ENCODE measurements at regions not wholly inside any gene's neighbourhood (a gene's known extent, or its start where the extent isn't known, plus 50 kb on each side); places are given as distances from the start of the nearest gene placed in this dataset.
"Not testable (repeated sequence)": the region's sequence is repeated elsewhere in the genome, so short reads cannot be mapped to it uniquely, and the experiment has no call there.

GRCh38 chr7:79709574-79710409 is 256.3 kb upstream of the MAGI2 start:
- DNase-seq, result no peak

- no peak for DNase-seq
Observed at GRCh38 chr7:79702116-79702515, 248.6 kb upstream of the MAGI2 start.

GRCh38 chr7:79692015-79692414 is 238.5 kb upstream of the MAGI2 start:
- no peak for DNase-seq

GRCh38 chr7:79691074-79691473 is 237.6 kb upstream of the MAGI2 start:
- no peak for DNase-seq

- no peak for DNase-seq
Observed at GRCh38 chr7:79684384-79684783, 230.9 kb upstream of the MAGI2 start.

- DNase-seq, result no peak
Observed at GRCh38 chr7:79683916-79684315, 230.4 kb upstream of the MAGI2 start.

- DNase-seq, result no peak
Observed at GRCh38 chr7:79683185-79683890, 229.9 kb upstream of the MAGI2 start.

- no peak for DNase-seq
Observed at GRCh38 chr7:79681454-79681853, 228.0 kb upstream of the MAGI2 start.

GRCh38 chr7:79673969-79674368 is 220.5 kb upstream of the MAGI2 start:
- DNase-seq, result no peak

- DNase-seq, result no peak
Observed at GRCh38 chr7:79673421-79673820, 220.0 kb upstream of the MAGI2 start.

- DNase-seq, result no peak
Observed at GRCh38 chr7:79668292-79668691, 214.8 kb upstream of the MAGI2 start.

- no peak for DNase-seq
Observed at GRCh38 chr7:79666472-79666871, 213.0 kb upstream of the MAGI2 start.

GRCh38 chr7:79664884-79665676 is 211.6 kb upstream of the MAGI2 start:
- DNase-seq, result no peak

- DNase-seq, result no peak
Observed at GRCh38 chr7:79658304-79658703, 204.8 kb upstream of the MAGI2 start.

- DNase-seq, result no peak
Observed at GRCh38 chr7:79653136-79653631, 199.7 kb upstream of the MAGI2 start.

GRCh38 chr7:79652619-79653018 is 199.2 kb upstream of the MAGI2 start:
- DNase-seq, result no peak

GRCh38 chr7:79647711-79648110 is 194.2 kb upstream of the MAGI2 start:
- no peak for DNase-seq

GRCh38 chr7:79646278-79646677 is 192.8 kb upstream of the MAGI2 start:
- DNase-seq, result no peak

GRCh38 chr7:79636849-79637248 is 183.4 kb upstream of the MAGI2 start:
- no peak for DNase-seq

- DNase-seq, result not testable (repeated sequence)
Observed at GRCh38 chr7:79625921-79626320, 172.5 kb upstream of the MAGI2 start.

GRCh38 chr7:79624336-79624735 is 170.9 kb upstream of the MAGI2 start:
- DNase-seq, result no peak

- no peak for DNase-seq
Observed at GRCh38 chr7:79622781-79623180, 169.3 kb upstream of the MAGI2 start.

GRCh38 chr7:79620291-79620690 is 166.8 kb upstream of the MAGI2 start:
- no peak for DNase-seq

All from KG1 (cell line).